ENCODE measurements at regions not wholly inside any gene's neighbourhood (a gene's known extent, or its start where the extent isn't known, plus 50 kb on each side); places are given as distances from the start of the nearest gene placed in this dataset.

GRCh38 chr1:38547321-38547720 is 312.3 kb downstream of the RRAGC start (continued):
- TF ChIP-seq REST (IDR thresholded peaks at IDR 0.05; ENCODE audit: unreplicated experiment) = no peak
- TF ChIP-seq STAT1 (IDR thresholded peaks at IDR 0.05; ENCODE audit: unreplicated experiment) = no peak
- no peak for TF ChIP-seq JUNB (IDR thresholded peaks at IDR 0.05; ENCODE audit: unreplicated experiment)

GRCh38 chr1:38546636-38547035 is 312.9 kb downstream of the RRAGC start:
- no peaks in the 10 kb centered on the region for H3K36me3 Mint-ChIP-seq (ENCODE audit: low read depth)
- H3K4me3 Mint-ChIP-seq = no peak overlapping the region
- Histone ChIP-seq H3K27ac (ENCODE audit: low read depth) (no peak overlapping the region), H4K20me1 (replicated peaks; ENCODE audit: insufficient read depth) (no peaks in the 10 kb centered on the region), H3K36me3 (ENCODE audit: insufficient read depth) (no peaks in the 10 kb centered on the region), H3K4me1 (ENCODE audit: insufficient read depth) (no peaks in the 10 kb centered on the region), H3K4me2 (no peak overlapping the region), H3K4me3 (no peak overlapping the region), H3K9me2 (ENCODE audit: insufficient read depth) (0 out of 2 replicates have a peak, but pooled peaks cover 4% of the 10 kb centered on the region), H3K79me2 (replicated peaks; ENCODE audit: insufficient read depth) (no peaks in the 10 kb centered on the region), H3F3A (replicated peaks; ENCODE audit: low read depth) (no peaks in the 10 kb centered on the region), H3K27me3 (ENCODE audit: insufficient read depth) (no peaks in the 10 kb centered on the region), H2AFZ (no peak overlapping the region)
- no peaks in the 10 kb centered on the region; the same call in 2 of the 3 replicates for H3K9me3 Mint-ChIP-seq
- DNase-seq (ENCODE audit: low spot score) = no peak
- H3K27me3 Mint-ChIP-seq (ENCODE audit: insufficient read depth, low read depth, poor library complexity) = peaks cover 6% of the 10 kb centered on the region
- peaks cover 4% of the 10 kb centered on the region; the same call in 2 of the 3 replicates for H3K4me1 Mint-ChIP-seq
- no peak overlapping the region for H3K27ac Mint-ChIP-seq
- TF ChIP-seq EZH2phosphoT487 (IDR thresholded peaks at IDR 0.05; ENCODE audit: unreplicated experiment) = no peak
- TF ChIP-seq ZNF462 (CRISPR knock-in tag; IDR thresholded peaks at IDR 0.05) = no peak
- no peak for TF ChIP-seq JUNB (IDR thresholded peaks at IDR 0.05; ENCODE audit: unreplicated experiment)
- TF ChIP-seq STAT1 (IDR thresholded peaks at IDR 0.05; ENCODE audit: unreplicated experiment) = no peak
- no peak for TF ChIP-seq NANOG (IDR thresholded peaks at IDR 0.05; ENCODE audit: borderline replicate concordance)
- TF ChIP-seq REST (IDR thresholded peaks at IDR 0.05; ENCODE audit: unreplicated experiment) = no peak
- TF ChIP-seq CREB1 (CRISPR knock-in tag; IDR thresholded peaks at IDR 0.05; ENCODE audit: low read depth) = no peak
- ATAC-seq = no peak

Data from GM23338 (cell line).